DMS153 (cell line): ENCODE measurements at regions not wholly inside any gene's neighbourhood (a gene's known extent, or its start where the extent isn't known, plus 50 kb on each side); places are given as distances from the start of the nearest gene placed in this dataset.
"Not testable (repeated sequence)": the region's sequence is repeated elsewhere in the genome, so short reads cannot be mapped to it uniquely, and the experiment has no call there.

Experiments
- DNase-seq: peaks from one replicate; lab custom pipeline; 2025; lab: John Stamatoyannopoulos, UW

DNA sequence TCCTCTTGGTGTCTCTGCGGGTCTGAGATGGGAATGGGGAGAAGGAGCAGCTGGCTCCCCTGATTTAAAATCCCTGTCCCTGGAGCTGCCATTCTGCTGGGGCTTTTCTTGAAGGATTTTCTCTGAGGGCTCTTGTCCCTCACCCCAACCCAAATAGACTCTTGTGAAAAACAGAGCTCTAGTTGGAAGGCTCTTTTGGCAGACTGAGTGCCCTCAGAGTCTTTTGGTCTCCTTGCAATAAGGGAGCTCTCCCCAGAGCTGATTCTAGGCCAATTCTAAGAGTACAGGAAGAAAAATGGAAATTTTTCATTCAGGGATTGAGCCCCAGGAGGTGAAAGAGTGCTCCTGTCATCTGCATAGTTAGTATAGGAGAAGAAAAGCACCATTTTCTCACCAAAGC, 238.3 kb downstream of the COG6 start:
- DNase-seq = no peak

DNA sequence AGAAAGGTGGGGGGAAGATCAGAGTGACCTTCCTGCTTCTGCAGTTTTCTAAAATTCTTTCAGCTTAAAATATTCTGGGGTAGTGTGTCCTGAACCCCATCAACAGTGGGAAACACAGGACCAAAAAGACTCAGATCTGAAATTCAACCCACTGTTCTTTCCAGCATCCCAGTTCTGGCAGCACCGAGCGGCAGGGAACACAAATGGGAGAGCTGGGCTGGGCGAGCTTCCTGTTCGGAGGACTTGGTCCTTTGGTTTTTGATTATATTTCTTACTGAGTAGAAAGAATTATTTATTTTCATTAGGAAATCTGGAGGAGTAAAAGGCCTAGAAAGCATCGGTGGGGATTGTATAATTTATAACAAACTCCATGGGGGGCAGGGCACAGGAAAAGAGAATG, 239.1 kb downstream of the COG6 start:
- DNase-seq = no peak

DNA sequence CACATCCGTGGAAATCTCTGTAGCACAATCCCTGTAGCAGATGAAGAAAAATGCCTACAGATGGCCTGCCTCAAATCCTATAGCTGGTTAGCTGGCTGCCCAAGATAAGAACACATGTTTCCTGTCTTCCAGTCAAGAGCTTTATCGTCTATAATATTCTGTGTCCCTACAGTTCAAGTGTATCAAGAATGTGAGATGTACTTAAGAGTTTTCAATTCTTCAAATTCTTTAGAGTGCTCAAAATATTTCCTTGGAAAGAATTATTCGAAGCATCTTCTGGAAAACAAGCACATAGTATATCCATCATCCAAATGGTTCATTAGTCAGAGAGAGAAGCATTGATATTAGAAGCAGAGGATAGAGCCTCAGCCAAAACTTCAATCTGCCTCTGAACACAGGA, 239.8 kb downstream of the COG6 start:
- DNase-seq = no peak

DNA sequence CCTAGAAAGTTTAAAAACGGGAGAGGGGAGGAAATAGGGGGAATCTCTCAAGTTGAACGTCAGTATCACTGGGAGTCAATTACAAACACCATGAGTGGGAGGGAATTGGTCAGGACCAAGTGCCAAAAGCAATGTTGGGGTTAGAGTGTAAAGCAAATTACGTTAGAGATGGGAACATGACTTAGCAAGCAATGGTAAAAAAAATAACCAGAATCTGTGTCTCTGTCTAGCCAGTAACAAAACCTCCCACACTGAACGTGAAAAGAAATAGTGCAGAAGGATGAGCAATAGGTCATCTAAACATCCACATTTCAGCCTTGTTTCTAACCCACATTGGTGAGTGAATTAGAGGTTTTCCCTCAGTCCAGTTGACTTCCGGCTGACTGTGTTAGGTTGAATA, 242.2 kb downstream of the COG6 start:
- no peak for DNase-seq

DNA sequence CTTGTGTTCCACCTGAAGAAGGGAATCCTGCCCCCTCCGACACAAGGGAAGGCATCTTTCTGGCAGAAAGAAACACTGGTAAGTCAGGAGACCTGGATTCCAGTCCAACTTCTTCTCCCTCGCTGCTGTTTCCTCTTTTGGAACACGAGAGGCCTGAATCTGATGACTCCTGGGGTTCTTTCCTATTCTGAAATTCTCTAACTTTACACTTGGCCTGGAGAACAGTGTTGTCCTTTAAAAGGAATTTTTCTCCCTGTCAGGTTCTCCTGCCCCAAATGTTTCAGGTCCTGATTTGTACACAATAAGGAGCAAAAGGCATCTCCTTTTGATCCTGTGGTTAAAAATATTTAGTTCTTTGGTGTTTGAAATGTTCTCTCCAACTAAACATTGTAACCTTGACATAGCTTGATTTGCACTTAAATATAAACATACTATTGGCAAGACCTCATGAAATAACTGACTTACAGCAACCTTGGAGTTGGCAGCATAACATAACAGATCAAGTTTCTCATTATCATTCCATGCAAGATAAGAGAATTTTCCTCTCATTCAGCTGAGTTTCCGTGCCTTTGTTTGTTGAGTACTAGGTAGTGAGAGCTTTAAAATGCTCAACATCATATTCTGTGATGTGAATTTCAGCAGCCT, 244.8 kb downstream of the COG6 start:
- no peak for DNase-seq

DNA sequence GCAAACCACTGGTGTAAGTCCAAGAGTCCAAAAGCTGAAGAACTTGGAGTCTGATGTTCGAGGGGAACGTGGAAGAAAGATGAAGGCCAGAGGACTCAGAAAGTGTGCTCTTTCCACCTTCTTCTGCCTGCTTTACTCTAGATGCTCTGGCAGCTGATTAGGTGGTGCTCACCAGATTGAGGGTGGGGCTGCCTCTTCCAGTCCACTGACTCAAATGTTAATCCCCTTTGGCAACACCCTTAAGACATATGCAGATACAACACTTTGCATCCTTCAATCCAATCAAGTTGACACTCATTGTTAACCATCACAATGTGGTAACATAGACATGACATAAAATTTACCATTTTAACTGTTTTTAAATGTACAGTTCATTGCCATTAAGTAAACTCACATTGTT, 249.5 kb downstream of the COG6 start:
- DNase-seq = no peak

DNA sequence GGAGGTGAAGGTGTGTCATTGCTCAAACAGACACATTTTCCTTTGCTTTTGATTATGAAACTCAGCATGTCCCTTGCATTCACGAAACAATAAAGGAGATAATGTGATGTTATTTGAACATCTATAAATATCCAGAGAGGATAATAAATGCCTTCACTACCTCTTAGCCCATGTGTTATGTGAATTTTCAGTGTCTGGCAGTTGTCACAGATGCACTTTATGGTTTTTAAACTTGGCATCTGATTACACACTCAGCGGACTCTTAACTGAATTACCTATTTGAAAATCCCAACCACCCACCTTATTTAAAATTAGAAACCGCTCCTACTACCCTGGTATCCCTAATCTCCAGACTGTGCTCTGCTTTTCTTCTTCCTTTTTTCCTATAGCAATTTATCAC, 254.2 kb downstream of the COG6 start:
- no peak for DNase-seq

DNA sequence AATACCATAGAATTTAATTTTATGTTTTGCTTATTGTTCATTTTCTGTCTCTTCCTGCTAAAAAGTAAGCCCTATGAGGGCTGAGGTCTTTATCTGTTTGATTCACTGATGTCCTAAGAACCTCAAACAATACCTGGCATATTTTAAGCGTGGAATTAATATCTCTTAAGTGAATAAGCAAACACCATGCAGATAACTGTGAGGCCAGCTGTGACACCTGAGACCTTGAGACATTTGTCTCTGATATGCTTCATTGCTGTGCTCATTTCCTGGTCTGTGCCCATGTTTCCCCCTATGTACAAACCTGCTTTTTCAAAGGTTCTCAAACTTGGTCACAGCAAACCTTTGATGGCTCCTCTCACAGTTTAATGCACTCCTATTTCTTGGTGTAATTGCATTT, 254.6 kb downstream of the COG6 start:
- DNase-seq = no peak

DNA sequence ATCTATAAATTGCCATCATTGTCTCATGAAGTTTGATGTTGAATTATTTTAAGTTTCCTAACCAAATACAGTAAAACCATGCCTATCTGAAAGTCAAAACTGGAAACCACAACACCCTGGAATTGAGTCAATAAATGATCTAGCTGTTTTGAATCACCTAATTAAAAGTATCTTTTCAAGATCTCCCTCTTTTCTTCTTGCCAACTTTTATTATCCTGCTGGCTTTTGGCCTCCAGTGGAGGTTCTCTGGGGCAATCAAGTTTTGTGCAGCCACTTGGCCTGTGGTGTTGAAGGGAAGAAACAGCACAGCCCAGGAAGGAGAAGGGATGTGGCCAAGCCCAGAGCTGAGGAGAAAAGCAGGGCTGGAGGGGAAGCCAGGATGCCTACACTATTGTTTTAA, 255.4 kb downstream of the COG6 start:
- DNase-seq = no peak

DNA sequence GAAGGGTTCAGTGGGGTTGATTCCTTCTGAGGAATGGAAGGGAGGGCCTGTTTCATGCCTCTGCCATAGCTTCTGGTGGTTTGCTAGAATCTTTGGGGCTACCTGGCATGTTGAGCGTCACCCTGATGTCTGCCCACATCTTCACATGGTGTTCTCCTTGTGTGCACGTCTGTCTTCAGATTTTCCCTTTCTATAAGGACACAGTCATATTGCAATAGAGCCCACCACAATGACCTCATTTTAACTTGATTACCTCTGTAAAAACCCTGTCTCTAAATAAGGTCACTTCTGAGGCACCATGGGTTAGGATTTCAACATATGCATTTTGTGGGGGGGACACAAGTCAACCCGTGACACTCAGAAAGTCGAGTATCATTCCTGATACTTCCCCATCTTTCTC, 257.9 kb downstream of the COG6 start:
- no peak for DNase-seq

DNA sequence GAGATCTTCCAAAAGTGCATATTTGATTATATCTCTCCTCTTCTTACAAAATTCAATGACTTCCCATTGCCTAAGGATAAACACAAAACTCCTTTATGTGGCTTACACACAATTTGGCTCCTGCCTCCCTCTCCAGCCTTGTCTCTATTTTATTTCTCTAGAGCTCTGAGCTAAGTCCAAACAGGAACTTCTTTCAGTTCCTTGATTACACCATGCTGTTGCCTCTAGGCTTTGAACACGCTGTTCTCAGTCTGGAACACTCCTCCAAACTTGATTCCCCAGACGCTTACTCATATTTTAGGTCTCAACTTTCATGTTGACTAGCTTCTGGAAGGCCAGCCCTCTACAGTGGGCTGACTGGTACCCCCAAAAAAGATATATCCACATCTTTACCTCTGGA, 258.5 kb downstream of the COG6 start:
- DNase-seq = no peak

DNA sequence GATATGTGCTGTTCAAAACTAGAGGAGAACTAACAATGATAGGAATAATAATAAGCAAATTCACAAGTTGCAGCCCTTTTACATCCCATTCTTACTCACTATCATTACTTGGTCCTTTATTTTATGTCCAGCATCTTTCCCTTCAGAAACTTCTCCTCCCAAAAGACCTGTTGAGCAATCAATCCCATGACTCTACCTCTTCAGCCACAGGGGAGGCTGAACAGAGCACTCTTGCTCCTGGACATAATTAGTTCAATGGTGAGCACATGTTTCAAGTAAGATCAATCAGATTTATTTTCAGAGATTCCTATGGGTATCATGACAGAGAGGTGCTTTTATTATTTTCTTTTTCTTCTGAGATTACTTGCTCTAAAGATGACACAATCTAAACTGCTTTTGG, 260.0 kb downstream of the COG6 start:
- no peak for DNase-seq

DNA sequence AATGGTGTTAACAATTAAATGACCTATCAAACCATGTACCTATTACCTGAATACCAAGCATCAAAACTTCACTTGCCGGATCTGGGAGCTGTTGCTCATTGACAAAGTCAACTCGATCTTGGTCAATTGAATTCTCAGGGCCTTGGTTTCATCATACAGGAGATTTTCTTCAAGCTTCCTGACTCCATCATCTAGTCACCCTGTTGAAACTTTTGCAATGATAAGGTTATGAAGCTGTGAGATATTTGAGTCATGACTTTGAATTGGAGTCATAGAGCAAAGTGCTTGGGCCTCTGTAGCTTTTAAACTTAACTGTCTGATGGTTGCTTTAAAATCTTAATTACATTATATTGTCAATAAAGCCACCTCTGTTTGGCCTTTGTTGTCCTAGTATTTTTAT, 260.9 kb downstream of the COG6 start:
- no peak for DNase-seq

DNA sequence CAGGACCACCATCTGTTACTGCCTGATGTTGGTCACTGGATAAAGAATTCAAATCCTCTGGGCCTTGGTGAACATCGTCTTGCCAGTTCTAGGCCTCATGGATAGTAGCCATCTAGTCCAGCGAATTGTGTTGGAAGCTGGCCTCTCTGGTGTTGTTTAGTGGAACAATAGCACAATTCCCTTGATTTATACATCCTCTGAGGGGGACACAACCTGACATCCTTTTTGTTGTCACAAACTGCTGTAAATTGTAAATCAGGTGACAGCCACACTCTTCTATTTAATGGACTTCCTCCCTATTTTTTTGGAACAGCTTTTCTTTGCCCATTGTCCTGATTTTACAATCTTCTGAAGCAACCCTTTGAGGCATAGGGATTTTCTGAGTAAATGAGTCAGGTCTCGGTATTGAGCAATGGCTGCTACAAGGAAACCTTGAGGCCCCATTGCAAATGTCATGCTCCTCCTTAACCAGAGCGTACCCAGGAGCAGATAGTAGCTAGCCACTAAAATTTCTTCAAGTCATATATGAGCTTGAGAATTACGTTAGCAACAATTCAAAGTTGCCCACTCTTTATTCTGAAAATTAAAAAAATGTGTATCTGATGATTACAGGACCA, 263.3 kb downstream of the COG6 start:
- no peak for DNase-seq

DNA sequence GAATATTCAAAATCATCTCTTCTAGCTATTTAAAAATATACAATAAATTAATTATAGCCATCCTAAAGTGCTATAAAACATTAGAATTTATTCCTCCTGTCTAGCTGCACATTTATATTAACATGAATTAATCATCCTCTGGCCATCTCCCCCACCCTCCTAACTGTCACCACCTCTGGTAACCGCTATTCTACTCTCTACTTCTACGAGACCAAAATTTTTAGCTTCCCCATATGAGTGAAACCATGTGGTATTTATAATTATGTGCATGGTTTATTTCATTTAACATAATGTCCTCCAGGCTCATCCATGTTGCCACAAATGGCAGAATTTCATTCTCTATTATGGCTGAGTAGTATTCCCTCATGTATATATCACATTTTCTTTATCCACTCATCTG, 265.2 kb downstream of the COG6 start:
- DNase-seq = no peak

DNA sequence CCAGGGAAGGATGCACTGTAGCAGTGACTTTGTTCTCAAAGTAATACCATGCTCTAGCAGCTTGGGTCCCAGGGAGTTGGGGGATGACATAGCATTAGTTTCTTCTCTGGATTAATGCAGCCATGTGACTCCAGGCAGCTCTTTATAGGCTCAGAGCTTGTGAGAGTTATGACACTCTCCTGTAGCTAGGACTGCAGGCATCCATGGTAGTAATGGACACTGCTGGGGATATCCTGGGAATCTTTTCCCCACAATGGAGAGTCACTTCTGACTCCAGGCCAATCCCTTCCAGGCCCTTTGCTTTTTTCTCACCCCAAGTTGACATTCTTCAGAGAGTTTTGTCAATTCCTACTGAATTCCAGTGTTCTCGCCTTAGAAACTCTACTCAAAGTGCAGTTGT, 270.9 kb downstream of the COG6 start:
- DNase-seq = no peak

DNA sequence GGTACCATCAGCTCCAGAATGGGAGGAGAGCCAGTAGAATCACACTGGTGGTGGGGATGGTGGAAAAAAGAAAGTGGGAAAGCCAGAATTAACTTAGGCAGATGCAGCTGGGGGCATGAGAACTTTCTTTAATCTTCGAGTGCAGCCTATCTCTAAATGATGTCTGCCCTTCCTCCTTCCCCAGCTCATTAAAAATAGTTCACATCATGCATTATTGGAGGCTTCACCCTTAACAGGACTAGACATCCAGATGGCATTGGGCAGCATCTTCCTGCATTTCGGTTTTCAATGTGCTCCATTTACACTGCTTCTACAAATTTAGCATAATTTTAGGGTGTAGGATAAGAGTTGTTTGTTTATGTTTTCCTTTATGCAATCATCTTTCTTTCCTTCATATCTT, 272.8 kb downstream of the COG6 start:
- no peak for DNase-seq

DNA sequence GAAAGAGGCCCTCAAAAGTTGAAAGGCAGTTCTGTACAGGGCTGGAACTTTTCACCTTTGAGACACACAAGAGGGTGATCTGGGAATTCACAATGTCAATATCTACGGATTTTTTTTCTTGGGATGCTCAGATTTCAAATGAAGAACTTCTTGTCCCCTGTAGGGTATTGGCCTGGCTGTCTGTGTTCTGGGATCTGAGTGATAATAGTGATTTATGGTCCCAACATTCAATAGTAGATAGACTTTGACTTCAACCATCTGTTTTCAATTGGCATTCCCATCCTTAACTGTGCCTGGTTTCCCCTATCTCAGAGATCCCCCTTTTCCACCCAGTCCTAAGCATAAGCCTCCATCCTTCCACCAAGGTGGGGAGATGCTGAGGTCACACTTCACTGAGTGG, 274.1 kb downstream of the COG6 start:
- no peak for DNase-seq

DNA sequence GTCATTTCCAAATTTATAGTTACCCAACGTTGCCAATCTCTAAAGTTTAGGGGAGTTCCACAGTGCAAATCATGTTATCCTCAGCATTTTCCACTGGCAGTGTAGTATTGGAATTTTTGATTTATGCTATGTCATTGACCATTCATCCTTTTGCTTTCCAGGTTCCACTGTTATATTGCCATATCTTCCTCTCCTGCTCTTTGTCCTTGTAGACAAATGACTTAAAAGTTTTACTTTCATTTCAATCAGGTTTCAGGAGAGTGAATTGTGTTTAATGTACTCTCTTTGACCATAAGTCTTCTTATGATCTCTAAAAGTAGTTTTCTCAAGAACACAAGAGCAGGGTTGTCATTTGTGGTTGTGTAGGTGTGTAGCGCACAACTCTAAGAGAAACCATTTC, 274.6 kb downstream of the COG6 start:
- DNase-seq = no peak

DNA sequence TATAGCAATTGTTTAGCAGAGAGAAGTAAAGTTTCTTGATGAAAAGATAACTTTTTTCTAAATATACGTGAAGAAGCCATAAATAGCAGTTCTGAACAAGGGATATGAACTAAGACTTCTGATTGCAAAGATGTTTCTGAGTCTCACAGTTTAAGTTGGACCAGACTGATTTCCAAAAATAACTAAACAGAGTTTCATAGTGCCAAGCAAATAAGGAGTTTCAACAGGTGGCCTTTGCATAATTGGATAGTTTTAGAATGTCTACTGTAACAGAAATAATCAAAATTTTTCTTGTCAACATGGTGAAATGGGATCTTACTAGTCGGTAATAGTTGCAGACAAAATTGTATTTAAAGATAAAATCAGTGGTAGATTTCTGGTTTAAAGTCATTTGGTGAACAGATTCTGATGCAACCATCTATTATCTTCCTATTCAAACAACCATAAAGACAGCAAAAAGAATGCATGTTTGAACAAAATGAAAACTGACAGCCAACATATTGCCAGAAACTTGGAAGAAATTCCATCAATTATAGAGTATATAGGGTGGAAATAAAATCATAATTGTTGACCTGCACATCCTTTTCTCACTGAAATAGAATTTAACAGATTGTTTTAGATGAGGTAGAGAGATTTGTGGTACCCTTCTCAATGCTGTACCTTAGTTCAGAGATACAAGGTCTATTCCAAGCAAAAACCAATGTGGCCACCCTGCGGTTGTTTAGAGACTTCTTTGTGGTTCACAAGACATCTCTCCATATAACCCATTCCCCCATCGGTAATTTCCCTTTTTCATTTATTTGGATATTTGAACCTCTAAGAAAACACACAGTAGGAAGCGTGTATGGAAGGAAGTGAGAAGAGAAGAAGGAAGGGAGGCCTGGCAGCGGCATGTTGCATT, 275.3 kb downstream of the COG6 start:
- DNase-seq = no peak

DNA sequence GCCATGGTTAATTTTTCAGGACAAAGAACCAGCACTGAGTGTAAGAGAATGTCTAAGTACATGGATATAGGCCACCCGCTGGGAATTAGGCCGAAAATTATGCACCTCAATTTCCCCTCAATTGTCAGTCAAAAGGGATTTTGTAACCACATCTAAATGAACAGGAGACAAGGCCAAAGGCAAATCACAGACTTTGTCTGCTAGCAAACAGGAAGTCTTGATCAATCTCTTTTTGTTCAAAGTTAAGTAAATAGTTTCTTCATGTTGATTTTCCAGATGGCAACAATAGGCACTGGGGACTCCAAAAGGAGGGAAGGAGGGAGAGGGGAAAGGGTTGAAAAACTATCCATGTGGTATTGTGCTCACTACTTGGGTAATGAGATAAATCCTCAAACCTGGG, 276.0 kb downstream of the COG6 start:
- DNase-seq = no peak

DNA sequence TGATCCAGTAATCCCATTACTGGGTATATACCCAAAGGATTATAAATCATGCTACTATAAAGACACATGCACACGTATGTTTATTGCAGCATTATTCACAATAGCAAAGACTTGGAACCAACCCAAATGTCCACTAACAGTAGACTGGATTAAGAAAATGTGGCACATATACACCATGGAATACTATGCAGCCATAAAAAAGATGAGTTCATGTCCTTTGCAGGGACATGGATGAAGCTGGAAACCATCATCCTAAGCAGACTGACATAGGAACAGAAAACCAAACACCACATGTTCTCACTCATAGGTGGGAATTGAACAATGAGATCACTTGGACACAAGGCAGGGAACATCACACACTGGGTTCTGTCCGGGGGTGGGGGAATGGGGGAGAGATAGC, 277.1 kb downstream of the COG6 start:
- not testable (repeated sequence) for DNase-seq

DNA sequence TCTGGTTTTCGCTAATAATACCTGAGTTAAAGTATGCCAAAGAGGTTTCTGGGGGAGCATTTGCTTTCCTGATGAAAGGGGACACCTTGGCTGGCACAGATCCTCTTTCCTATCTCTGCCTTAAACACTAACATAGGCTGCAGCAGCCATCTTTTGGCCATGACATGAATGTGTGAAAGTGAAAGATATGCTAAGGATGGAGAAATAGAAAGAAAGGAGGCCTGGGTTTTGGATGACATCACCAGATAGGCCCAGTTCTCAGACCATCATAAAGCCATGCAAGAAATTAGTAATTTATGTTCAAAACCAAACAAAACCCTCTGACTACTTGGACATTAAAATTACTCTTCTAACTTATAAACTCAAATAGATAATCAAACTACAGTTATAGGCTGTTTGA, 279.7 kb downstream of the COG6 start:
- DNase-seq = no peak
